Astrocyte (in vitro differentiated cells and primary cell): ENCODE measurements at regions not wholly inside any gene's neighbourhood (a gene's known extent, or its start where the extent isn't known, plus 50 kb on each side); places are given as distances from the start of the nearest gene placed in this dataset.

ENCODE experiments used
- DNase-seq: peaks from one replicate; pipeline ENCODE4 v3.0.0-alpha.2; 2010; ENCODE audit warnings: low read depth
- FAIRE-seq: peaks from 2 replicates; lab custom pipeline; 2011; peaks lifted over from hg19 to GRCh38; lab: Jason Lieb, UNC
- H2AFZ ChIP-seq: 2 replicates; pipeline ENCODE4 v1.6.0; 2012; ENCODE audit warnings: low read depth, low read length, inconsistent platforms
- H3K27ac ChIP-seq: 2 replicates; pipeline ENCODE4 v1.5.1; 2011; ENCODE audit warnings: low read depth, low read length, inconsistent platforms
- H3K27me3 ChIP-seq: 2 replicates; pipeline ENCODE4 v1.6.0; 2011; ENCODE audit warnings: low read length, inconsistent platforms; ENCODE audit not compliant: insufficient read depth
- H3K36me3 ChIP-seq: 2 replicates; pipeline ENCODE4 v1.5.1; 2011; ENCODE audit warnings: low read length, inconsistent platforms; ENCODE audit not compliant: insufficient read depth
- H3K4me1 ChIP-seq: 2 replicates; pipeline ENCODE4 v1.5.1; 2011; ENCODE audit warnings: low read length, inconsistent platforms; ENCODE audit not compliant: insufficient read depth
- H3K4me2 ChIP-seq: 2 replicates; pipeline ENCODE4 v1.6.0; 2012; ENCODE audit warnings: low read length, inconsistent platforms
- H3K4me3 ChIP-seq: 2 replicates; pipeline ENCODE4 v1.5.1; 2011; ENCODE audit warnings: low read depth, mild to moderate bottlenecking, low read length, inconsistent platforms; ENCODE audit not compliant: insufficient read depth
- H3K79me2 ChIP-seq: 2 replicates; pipeline ENCODE4 v1.6.0; 2012; ENCODE audit warnings: mild to moderate bottlenecking, low read length, inconsistent platforms; ENCODE audit not compliant: insufficient read depth
- H3K9ac ChIP-seq: 2 replicates; pipeline ENCODE4 v1.6.0; 2012; ENCODE audit warnings: mild to moderate bottlenecking, low read length, inconsistent platforms
- H3K9me3 ChIP-seq: 2 replicates; pipeline ENCODE4 v1.5.1; 2012; ENCODE audit warnings: low read depth, mild to moderate bottlenecking, low read length, inconsistent platforms; ENCODE audit not compliant: insufficient read depth
- H4K20me1 ChIP-seq: 2 replicates; pipeline ENCODE4 v1.6.0; 2012; ENCODE audit warnings: low read length, inconsistent platforms; ENCODE audit not compliant: insufficient read depth
- H3K27ac Mint-ChIP-seq: one replicate; pipeline ENCODE4 v1.8.0; 2021; ENCODE audit warnings: mild to moderate bottlenecking, mixed read lengths; ENCODE audit not compliant: unreplicated experiment
- H3K27me3 Mint-ChIP-seq: one replicate; pipeline ENCODE4 v1.8.0; 2021; ENCODE audit warnings: low read depth, mixed read lengths; ENCODE audit not compliant: unreplicated experiment
- H3K36me3 Mint-ChIP-seq: one replicate; pipeline ENCODE4 v1.8.0; 2021; ENCODE audit warnings: low read depth, mixed read lengths; ENCODE audit not compliant: unreplicated experiment
- H3K4me1 Mint-ChIP-seq: one replicate; pipeline ENCODE4 v1.8.0; 2021; ENCODE audit warnings: low read depth, mixed read lengths; ENCODE audit not compliant: unreplicated experiment
- H3K4me3 Mint-ChIP-seq: one replicate; pipeline ENCODE4 v1.8.0; 2021; ENCODE audit warnings: mild to moderate bottlenecking, moderate library complexity, mixed read lengths; ENCODE audit not compliant: unreplicated experiment
- H3K9me3 Mint-ChIP-seq: one replicate; pipeline ENCODE4 v1.8.0; 2021; ENCODE audit warnings: mild to moderate bottlenecking, mixed read lengths; ENCODE audit not compliant: unreplicated experiment
- EZH2 ChIP-seq: IDR thresholded peaks from 2 replicates; pipeline ENCODE4 v1.6.1; 2012; ENCODE audit warnings: mild to moderate bottlenecking, low read length, inconsistent platforms; ENCODE audit not compliant: insufficient read depth
- TF ChIP-seq, protein P1 (sequence below): IDR thresholded peaks from 2 replicates; pipeline ENCODE4 v1.5.1; 2011; ENCODE audit warnings: low read depth, mild to moderate bottlenecking, inconsistent platforms, low read length, moderate library complexity; ENCODE audit not compliant: insufficient read depth

DNA sequence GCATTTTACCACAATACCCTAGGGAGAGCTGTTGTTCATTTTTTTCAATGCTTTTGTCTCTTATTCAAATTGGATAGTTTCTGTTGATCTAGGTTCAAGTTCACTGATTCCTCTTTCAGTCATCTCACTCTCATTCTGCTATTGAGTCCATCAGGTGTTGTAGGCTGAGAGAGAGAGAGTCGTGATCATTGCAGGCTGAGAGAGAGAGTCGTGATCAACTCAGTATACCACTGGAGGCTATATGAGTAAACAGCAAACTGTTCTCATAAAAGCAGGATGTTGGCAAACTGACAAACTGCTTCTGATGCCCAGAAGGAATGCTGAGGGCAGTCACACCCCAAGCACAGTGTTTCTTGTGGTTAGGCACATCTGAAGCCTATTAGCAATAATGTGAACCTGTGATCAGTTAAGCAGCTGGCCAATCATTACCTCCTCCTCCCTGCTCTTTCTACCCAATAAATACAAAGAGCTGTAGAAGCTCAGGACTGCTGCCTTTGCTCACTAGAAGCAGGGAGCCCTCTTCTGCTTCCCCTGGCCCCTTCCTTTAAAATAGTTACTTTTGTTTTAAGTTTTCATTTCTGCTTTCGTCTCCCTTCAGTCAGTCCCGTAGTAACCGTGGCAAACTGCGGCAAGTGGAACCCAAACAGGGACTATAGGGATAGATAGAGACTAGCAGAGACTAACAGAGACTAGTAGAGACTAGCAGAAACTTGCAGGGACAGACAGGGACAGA, 476.1 kb upstream of the ACO1 start:
- H3K4me3 Mint-ChIP-seq: no peak overlapping the region
- no peaks in the 10 kb centered on the region for H4K20me1 ChIP-seq
- H2AFZ ChIP-seq: no peak overlapping the region
- DNase-seq (no peak), FAIRE-seq (no peak)
- H3K36me3 ChIP-seq: no peaks in the 10 kb centered on the region
- no peaks in the 10 kb centered on the region for H3K36me3 Mint-ChIP-seq
- H3K27ac Mint-ChIP-seq: no peak overlapping the region
- no peak overlapping the region for H3K27ac ChIP-seq
- no peak overlapping the region for H3K9ac ChIP-seq
- no peaks in the 10 kb centered on the region for H3K4me1 Mint-ChIP-seq
- H3K27me3 ChIP-seq: no peaks in the 10 kb centered on the region
- H3K9me3 Mint-ChIP-seq: no peaks in the 10 kb centered on the region
- TF ChIP-seq, protein P1, sequence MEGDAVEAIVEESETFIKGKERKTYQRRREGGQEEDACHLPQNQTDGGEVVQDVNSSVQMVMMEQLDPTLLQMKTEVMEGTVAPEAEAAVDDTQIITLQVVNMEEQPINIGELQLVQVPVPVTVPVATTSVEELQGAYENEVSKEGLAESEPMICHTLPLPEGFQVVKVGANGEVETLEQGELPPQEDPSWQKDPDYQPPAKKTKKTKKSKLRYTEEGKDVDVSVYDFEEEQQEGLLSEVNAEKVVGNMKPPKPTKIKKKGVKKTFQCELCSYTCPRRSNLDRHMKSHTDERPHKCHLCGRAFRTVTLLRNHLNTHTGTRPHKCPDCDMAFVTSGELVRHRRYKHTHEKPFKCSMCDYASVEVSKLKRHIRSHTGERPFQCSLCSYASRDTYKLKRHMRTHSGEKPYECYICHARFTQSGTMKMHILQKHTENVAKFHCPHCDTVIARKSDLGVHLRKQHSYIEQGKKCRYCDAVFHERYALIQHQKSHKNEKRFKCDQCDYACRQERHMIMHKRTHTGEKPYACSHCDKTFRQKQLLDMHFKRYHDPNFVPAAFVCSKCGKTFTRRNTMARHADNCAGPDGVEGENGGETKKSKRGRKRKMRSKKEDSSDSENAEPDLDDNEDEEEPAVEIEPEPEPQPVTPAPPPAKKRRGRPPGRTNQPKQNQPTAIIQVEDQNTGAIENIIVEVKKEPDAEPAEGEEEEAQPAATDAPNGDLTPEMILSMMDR: no peak
- TF ChIP-seq EZH2: no peak
- no peaks in the 10 kb centered on the region for H3K4me1 ChIP-seq
- no peaks in the 10 kb centered on the region for H3K79me2 ChIP-seq
- H3K9me3 ChIP-seq: no peaks in the 10 kb centered on the region
- H3K4me2 ChIP-seq: no peak overlapping the region
- H3K27me3 Mint-ChIP-seq: no peaks in the 10 kb centered on the region
- H3K4me3 ChIP-seq: no peak overlapping the region

DNA sequence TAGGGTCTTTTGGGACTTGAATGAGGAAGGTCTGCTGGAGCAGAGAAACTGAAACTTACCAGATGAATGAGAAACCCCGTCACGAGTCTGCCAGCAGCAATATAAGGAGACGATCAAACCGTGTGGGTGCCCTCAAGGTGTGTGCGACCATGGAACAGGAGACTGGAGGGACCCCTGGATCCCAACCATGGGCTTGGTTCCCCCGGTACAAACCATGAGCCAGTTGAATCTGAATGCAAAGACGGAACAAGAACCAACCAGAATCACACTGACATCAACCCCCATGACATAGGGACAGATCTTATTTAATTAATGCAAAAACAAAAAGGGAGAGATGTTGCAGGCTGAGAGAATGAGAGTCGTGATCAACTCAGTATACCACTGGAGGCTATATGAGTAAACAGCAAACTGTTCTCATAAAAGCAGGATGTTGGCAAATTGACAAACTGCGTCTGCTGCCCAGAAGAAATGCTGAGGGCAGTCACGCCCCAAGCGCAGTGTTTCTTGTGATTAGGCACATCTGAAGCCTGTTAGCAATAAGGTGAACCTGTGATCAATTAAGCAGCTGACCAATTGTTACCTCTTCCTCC, 475.5 kb upstream of the ACO1 start:
- TF ChIP-seq, protein P1: no peak
- TF ChIP-seq EZH2: no peak

DNA sequence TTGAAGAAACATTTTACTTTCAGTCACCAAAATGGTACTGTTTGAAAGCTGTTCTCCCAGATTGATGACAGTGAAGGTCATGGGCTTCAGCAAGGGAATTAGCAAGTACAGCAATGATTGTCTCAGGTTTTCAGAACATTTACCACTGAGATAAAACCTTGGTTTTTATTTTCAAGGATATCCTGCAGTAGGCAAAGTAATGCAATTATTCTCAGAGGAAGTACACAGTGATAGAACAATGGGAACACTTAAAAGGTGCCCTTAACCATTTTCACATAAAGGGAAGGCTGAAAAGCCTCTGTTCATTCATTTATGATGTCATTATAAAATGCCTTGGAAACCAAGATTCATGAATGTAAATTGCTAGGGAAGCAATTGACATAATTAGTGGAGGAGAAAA, 471.8 kb upstream of the ACO1 start:
- H3K4me2 ChIP-seq: no peak overlapping the region
- H3K27ac Mint-ChIP-seq: no peak overlapping the region
- no peak for FAIRE-seq
- no peaks in the 10 kb centered on the region for H3K36me3 Mint-ChIP-seq
- no peak overlapping the region for H3K9ac ChIP-seq
- H3K79me2 ChIP-seq: no peaks in the 10 kb centered on the region
- no peak for DNase-seq
- no peaks in the 10 kb centered on the region for H3K4me1 Mint-ChIP-seq
- TF ChIP-seq EZH2: no peak
- TF ChIP-seq, protein P1: no peak
- H3K4me1 ChIP-seq: no peaks in the 10 kb centered on the region
- H3K27ac ChIP-seq: no peak overlapping the region
- H3K4me3 ChIP-seq: no peak overlapping the region
- no peaks in the 10 kb centered on the region for H3K27me3 Mint-ChIP-seq
- no peaks in the 10 kb centered on the region for H3K27me3 ChIP-seq
- no peaks in the 10 kb centered on the region for H3K9me3 ChIP-seq
- H2AFZ ChIP-seq: no peak overlapping the region
- H3K9me3 Mint-ChIP-seq: no peaks in the 10 kb centered on the region
- H4K20me1 ChIP-seq: no peaks in the 10 kb centered on the region
- no peaks in the 10 kb centered on the region for H3K36me3 ChIP-seq
- H3K4me3 Mint-ChIP-seq: no peak overlapping the region

More for the DNA sequence above, 475.5 kb upstream of the ACO1 start:
- H2AFZ ChIP-seq: no peak overlapping the region
- no peak overlapping the region for H3K9ac ChIP-seq
- FAIRE-seq: no peak
- Mint-ChIP-seq H3K36me3 (no peaks in the 10 kb centered on the region), H3K4me1 (no peaks in the 10 kb centered on the region), H3K4me3 (no peak overlapping the region), H3K9me3 (no peaks in the 10 kb centered on the region), H3K27ac (no peak overlapping the region), H3K27me3 (no peaks in the 10 kb centered on the region)
- H3K4me1 ChIP-seq: no peaks in the 10 kb centered on the region
- no peak overlapping the region for H3K27ac ChIP-seq
- H3K4me3 ChIP-seq: no peak overlapping the region
- no peaks in the 10 kb centered on the region for H4K20me1 ChIP-seq
- no peaks in the 10 kb centered on the region for H3K36me3 ChIP-seq
- H3K9me3 ChIP-seq: no peaks in the 10 kb centered on the region
- H3K79me2 ChIP-seq: no peaks in the 10 kb centered on the region
- no peak for DNase-seq
- H3K27me3 ChIP-seq: no peaks in the 10 kb centered on the region
- H3K4me2 ChIP-seq: no peak overlapping the region
